Left ventricle myocardium inferior (tissue), 1 donor: ENCODE measurements at regions not wholly inside any gene's neighbourhood (a gene's known extent, or its start where the extent isn't known, plus 50 kb on each side); places are given as distances from the start of the nearest gene placed in this dataset.

Experiments
- DNase-seq: peaks from one replicate; pipeline ENCODE4 v3.0.0-alpha.2; 2020
- H3K27ac ChIP-seq: fragments of 200-600 bp; replicated peaks from 2 replicates; pipeline ENCODE4 v1.8.0; 2021
- H3K27me3 ChIP-seq: fragments of 200-600 bp; 2 replicates; pipeline ENCODE4 v1.8.0; 2021; ENCODE audit warnings: low read depth
- H3K36me3 ChIP-seq: fragments of 200-600 bp; 2 replicates; pipeline ENCODE4 v1.8.0; 2021
- H3K4me1 ChIP-seq: fragments of 200-600 bp; 2 replicates; pipeline ENCODE4 v1.8.0; 2021
- H3K4me3 ChIP-seq: fragments of 200-600 bp; 2 replicates; pipeline ENCODE4 v1.8.0; 2021; ENCODE audit warnings: mild to moderate bottlenecking, moderate library complexity
- H3K9me3 ChIP-seq: fragments of 200-600 bp; replicated peaks from 2 replicates; pipeline ENCODE4 v1.8.0; 2021
- CTCF ChIP-seq: fragments of 200-600 bp; IDR thresholded peaks from 2 replicates; pipeline ENCODE4 v1.8.0; 2021; ENCODE audit warnings: antibody characterized with exemption, mild to moderate bottlenecking, borderline replicate concordance
- intact Hi-C: fragments of 100-400 bp; cut with micrococcal nuclease; formaldehyde crosslinking; loops from one replicate; pipeline ENCODE4 v1.11.0; 2022
- donor health status: DM: no; HTN: yes; CAD: no; lungs with severe emphysema.

GRCh38 chr4:184949020-184949419 is 69.3 kb upstream of the HELT start:
- no peak for TF ChIP-seq CTCF
- intact Hi-C loops = no loop called here
- Histone ChIP-seq H3K9me3 (no peaks in the 10 kb centered on the region), H3K4me3 (no peak overlapping the region), H3K36me3 (no peaks in the 10 kb centered on the region), H3K4me1 (no peaks in the 10 kb centered on the region), H3K27me3 (no peaks in the 10 kb centered on the region), H3K27ac (no peak overlapping the region)
- DNase-seq = no peak

GRCh38 chr4:184950117-184950830 is 68.0 kb upstream of the HELT start:
- H3K4me3 ChIP-seq = no peak overlapping the region
- no peaks in the 10 kb centered on the region for H3K4me1 ChIP-seq
- H3K27ac ChIP-seq = no peak overlapping the region
- no peak for TF ChIP-seq CTCF
- no peaks in the 10 kb centered on the region for H3K9me3 ChIP-seq
- no peaks in the 10 kb centered on the region for H3K36me3 ChIP-seq
- intact Hi-C loops = no loop called here
- no peaks in the 10 kb centered on the region for H3K27me3 ChIP-seq
- DNase-seq = no peak

DNA sequence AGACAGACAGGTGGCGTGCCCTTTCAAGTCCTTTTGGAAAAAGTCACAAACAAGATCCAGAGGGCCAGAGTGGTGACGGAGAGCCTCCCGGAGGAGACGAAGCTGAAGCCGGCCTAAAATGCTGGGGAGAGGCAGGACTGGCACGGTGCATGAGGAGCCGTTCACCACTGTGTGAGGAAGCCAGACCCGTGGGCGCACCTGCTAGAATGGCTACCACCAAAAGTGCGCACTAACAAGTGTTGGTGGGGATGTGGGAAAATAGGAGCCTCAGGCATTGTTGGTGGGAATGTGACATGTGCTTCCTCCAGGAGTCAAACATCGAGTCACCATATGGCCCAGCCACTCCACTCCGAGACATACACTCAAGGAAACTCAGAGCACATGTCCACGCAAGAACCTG is 67.4 kb upstream of the HELT start:
- Histone ChIP-seq H3K4me1 (no peaks in the 10 kb centered on the region), H3K4me3 (no peak overlapping the region), H3K9me3 (no peaks in the 10 kb centered on the region), H3K27me3 (no peaks in the 10 kb centered on the region), H3K36me3 (no peaks in the 10 kb centered on the region), H3K27ac (no peak overlapping the region)
- TF ChIP-seq CTCF = no peak
- DNase-seq = no peak
- intact Hi-C loops = no loop called here

DNA sequence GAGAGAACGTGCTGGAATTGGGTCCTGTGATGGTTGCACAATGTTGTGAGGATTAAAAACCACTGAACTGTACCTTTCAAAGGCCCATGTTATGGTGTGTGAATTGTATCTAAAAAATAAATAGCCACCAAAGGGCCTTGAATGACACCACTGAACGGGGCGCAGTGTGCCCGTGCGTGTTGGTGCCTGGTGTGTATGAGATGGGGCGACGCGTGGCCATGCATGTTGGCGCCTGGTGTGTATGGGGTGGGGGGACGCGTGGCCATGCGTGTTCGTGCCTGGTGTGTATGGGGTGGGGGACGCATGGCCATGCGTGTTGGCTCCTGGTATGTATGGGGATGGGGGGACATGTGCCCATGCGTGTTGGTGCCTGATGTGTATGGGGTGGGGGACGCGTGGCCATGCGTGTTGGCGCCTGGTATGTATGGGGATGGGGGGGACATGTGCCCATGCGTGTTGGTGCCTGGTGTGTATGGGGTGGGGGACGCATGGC is 66.6 kb upstream of the HELT start:
- Histone ChIP-seq H3K27me3 (no peaks in the 10 kb centered on the region), H3K9me3 (no peaks in the 10 kb centered on the region), H3K4me1 (no peaks in the 10 kb centered on the region), H3K27ac (no peak overlapping the region), H3K36me3 (no peaks in the 10 kb centered on the region), H3K4me3 (no peak overlapping the region)
- DNase-seq = no peak
- no peak for TF ChIP-seq CTCF
- intact Hi-C loops = no loop called here

GRCh38 chr4:184952522-184952921 is 65.8 kb upstream of the HELT start:
- no peak for TF ChIP-seq CTCF
- DNase-seq = no peak
- no peaks in the 10 kb centered on the region for H3K9me3 ChIP-seq

More at GRCh38 chr4:184952522-184952921, 65.8 kb upstream of the HELT start:
- no peak overlapping the region for H3K4me3 ChIP-seq
- no peaks in the 10 kb centered on the region for H3K36me3 ChIP-seq
- no peak overlapping the region for H3K27ac ChIP-seq
- no peaks in the 10 kb centered on the region for H3K27me3 ChIP-seq
- intact Hi-C loops = no loop called here
- no peaks in the 10 kb centered on the region for H3K4me1 ChIP-seq
